NCI-H2196 treated with DMSO at 0.1 percent for 48 hours (cell line): ENCODE measurements at regions not wholly inside any gene's neighbourhood (a gene's known extent, or its start where the extent isn't known, plus 50 kb on each side); places are given as distances from the start of the nearest gene placed in this dataset.

Experiments
- DNase-seq: peaks from one replicate; lab custom pipeline; 2025; ENCODE audit not compliant: unreplicated experiment; lab: John Stamatoyannopoulos, UW

GRCh38 chr13:33691980-33692379 lies 126.0 kb upstream of the RFC3 start:
- DNase-seq: no peak

GRCh38 chr13:33692531-33692930 lies 125.4 kb upstream of the RFC3 start:
- no peak for DNase-seq

DNA sequence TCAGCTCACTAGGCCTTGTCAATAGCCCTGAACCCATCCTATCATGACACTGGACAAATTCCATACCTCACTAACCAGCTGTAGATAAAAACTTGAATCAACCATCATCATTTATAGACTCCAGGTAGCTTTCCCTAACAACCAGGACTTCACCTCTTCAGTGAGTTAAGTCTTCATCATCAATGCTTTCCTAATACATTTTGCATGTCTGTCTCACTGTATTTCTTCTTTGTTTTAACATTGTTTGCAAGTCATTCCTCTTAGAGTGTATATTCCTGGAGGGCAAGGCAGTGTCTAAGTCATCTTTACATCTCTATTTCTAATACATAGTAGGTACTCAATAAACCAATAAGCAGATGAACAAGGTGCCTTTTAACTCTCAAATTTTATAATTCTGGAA lies 123.4 kb upstream of the RFC3 start:
- no peak for DNase-seq

DNA sequence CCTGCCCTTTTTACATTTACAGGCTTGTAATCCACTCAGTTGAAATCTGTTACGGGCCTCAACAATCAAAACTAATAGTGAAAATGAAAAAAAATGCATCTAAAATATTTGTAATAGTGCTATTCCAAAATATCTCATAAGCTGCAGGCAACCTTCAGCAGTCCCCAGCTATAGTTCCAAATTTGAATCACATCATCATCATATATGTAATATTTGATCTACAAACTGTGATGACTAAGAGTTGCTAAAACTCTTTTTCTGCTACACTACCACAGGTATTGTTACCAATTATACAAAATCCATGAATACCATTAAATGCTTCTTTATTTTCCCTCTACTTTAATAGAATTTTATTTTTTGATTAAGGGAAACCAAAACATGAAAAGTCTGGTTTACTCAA lies 121.4 kb upstream of the RFC3 start:
- DNase-seq: no peak

- no peak for DNase-seq
Observed at GRCh38 chr13:33697926-33698325, 120.0 kb upstream of the RFC3 start.

- no peak for DNase-seq
Observed at GRCh38 chr13:33707449-33707848, 110.5 kb upstream of the RFC3 start.

GRCh38 chr13:33710924-33711323 lies 107.0 kb upstream of the RFC3 start:
- no peak for DNase-seq

DNA sequence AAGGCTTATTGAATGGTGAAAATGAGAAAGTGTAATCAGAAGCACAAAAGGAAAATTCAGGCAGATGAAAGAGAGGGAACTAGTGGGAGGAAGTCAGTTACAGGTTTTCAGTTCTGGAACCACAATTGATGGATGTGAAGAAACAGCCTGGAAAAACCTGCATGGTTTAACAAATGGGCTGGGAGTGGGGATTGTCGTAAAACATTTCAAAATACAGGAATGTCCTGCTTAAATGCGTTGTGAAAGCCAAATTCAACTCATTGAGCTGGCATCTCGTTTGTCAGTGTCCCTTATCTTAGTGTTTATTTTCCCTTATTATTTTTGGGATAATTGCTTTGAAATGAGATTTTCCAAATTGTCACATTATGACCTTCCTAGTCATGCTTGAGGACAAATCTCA lies 106.5 kb upstream of the RFC3 start:
- DNase-seq: no peak

GRCh38 chr13:33717775-33718174 lies 100.2 kb upstream of the RFC3 start:
- no peak for DNase-seq

DNA sequence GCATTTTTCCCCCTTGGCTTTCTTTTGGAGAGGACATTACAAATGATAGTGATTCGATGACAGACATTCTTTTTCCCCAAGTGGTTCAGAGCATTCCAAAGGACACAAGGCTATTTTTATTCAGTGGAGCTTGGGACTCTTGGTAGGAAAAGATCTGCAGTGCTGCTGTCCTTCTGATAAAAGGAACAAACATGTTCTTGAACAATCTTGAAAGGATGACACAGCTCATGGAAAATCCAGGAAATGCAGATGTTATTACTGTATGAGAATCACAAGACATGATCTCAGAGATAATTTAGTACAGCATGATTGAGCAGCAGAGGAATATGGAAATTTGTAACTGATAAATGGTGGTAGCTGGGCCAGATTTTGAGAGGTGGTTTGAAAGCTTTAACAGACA lies 96.2 kb upstream of the RFC3 start:
- no peak for DNase-seq

DNA sequence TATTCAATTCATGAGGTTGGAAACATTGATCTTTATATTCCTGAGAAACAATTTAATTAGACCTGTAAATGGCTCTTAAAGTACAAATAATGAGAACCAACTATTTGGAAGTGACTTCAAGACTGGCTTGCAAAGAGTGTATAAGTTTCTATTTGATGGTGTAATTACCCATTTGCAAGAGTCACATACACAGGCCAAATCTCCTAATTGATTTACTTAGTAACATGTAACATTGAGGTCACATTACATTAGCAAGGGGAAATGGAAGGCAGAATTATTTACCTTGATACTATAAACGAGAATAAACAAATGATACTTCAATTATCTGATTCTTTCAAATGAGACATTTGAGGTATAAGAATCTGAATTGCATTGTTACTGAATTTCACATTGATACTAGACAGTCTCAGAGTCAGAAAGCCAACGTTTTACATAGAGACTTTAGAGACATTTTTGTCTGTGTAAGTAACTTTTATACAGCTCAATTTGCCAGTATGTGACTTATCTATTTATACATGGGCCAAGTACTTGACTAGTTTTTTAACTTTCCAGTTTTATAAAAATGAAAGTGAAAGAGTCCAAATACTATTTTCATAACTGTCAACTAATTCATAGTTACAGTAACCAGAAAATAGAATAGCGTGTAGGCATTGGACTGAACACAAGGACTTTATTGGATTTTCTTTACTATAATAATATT lies 95.6 kb upstream of the RFC3 start:
- no peak for DNase-seq

DNA sequence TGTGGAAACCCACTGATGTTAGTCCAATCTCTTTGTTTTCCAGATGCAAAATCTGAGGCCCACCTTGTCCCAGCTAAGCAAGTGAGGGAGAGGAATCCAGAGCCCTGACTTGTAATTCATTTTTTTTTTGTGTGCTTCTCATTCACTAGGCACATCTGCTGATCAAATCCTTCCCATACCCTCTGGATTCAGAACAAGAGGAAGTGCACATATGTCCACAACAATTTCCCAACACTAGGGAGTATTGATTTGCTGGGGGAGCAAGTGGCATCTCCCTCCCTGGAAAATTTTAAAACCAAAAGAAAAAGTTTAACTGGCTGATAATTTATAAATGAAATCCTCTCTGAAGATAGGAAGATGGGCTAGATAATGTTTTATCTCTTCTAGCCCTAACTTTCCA lies 94.6 kb upstream of the RFC3 start:
- DNase-seq: no peak

DNA sequence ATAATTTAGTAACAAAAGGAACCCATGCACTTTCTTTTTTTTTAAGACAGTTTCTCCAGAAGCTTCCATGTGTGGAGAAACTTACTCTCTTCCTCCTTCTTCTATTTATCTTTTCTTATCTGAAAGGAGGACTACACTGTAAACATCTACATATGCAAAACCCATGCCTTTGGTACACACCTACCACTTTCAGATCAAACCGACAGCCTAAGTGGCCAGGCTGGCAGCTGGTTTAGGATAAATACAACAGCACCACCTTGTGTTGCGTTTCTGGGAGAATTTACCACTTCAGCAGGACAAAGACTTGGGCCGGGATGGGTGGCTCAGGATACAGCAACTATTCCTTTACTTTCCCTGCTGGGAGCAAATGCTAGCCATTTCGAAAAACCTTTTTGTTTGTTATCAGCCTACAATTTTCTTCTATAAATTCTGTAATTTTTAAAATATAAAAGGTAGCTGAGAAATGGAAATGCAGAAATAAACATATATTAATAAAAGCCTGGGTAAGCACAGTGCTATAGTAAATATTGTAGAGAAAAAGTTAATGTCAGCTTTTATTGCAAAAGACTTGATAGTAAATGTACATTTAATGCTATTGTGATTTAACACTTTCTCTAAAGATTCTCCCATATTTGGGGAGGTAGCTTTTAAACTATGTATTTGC lies 94.0 kb upstream of the RFC3 start:
- DNase-seq: peak; percentile 50

GRCh38 chr13:33725340-33725739 lies 92.6 kb upstream of the RFC3 start:
- no peak for DNase-seq

DNA sequence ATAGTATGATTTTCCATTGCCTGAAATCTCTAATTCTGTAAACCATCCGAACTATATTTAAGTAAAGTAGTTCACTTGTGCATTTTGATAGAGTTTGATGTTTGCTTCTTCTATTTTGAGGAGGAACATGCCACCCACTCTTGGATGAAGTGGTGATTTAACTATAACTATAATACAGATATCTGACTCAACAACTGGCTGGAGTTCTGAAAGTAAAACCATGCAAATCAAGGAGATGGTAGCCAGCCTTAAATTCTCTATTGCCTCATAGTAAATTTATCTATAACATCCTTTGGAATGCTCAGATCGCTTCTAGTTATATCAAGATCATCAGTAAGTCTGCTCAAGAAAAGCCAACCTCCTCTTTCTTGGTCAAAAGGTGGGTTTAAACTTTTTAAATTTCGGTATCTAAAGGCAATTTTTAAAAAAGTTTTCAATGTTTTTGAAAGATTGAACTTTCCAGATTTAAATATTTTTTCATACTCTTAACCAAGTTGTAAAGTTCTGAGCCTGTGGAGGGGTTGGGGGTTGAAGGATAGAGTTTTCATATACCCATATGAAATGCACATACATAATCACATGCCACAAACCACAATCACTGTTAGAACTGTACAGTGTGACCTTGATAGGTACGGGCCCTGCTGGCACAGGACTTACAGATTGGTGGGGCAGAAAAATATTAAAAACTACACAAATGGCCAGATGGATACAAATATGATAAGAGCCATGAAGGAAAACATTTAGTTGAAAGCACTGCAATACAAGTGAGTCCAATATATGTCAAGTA lies 90.5 kb upstream of the RFC3 start:
- no peak for DNase-seq

GRCh38 chr13:33728271-33729037 lies 89.5 kb upstream of the RFC3 start:
- DNase-seq: no peak

- no peak for DNase-seq
Observed at GRCh38 chr13:33730147-33730546, 87.8 kb upstream of the RFC3 start.

DNA sequence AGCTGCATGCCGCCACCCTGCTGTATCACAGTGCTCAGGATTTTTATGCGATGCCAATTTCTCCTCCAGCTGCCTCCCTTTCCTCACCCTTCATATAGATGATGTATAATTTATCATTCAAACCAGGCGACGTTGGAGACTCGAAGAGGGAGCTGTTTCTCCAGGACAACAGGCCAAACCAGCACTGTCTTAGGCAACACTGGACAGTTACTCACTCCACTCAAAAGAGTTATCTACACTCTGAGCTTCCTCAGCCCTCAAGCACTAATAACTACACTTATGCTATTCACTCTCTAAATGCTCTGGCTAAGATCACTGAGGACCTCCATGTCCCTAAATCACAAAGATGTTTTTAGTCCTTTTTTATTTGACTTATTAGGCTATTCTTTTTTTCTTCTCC lies 87.3 kb upstream of the RFC3 start:
- no peak for DNase-seq

DNA sequence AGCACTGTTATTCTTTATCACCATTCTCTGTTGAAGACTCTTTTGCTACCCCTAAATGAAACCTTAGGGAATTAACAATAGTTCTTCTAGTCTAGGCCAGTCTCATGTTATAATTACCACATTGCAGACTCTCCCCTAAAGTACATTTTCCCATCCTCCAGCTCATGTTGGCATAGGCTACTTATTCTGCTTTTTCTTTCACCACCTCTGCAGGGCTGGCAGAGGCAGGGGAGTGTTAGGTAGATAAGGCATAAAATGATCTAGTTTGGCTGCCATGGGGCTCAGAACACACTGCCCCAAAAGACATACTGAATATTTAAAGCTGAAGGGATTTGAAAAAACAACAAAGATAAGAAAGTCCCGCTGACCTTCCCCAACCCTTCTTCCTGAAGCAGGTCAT lies 82.7 kb upstream of the RFC3 start:
- DNase-seq: no peak

- DNase-seq: no peak
Observed at GRCh38 chr13:33739254-33739653, 78.7 kb upstream of the RFC3 start.

DNA sequence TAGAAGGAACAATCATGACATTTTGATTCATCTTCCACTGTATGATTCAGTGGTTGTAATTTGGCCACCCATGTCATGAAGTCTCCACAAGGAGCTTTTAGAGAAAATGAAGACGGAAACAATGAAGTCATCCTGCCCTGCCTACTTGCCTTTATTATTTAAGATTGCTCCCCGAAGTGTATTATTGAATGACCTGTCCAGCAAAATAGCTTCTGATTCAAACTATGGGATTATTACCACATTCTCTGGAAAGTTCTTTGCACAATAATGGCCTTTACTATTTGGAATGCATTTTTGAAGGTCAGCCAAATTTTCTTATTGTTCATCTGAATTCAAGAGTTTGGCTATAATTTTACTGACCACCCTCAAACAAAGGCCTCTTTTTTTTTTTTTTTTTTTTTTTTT lies 77.8 kb upstream of the RFC3 start:
- DNase-seq: no peak
